DMS114 treated with DMSO at 0.1 percent for 48 hours (cell line): ENCODE measurements at regions not wholly inside any gene's neighbourhood (a gene's known extent, or its start where the extent isn't known, plus 50 kb on each side); places are given as distances from the start of the nearest gene placed in this dataset.

Experiments
- DNase-seq: peaks from one replicate; lab custom pipeline; 2025; ENCODE audit not compliant: unreplicated experiment; lab: John Stamatoyannopoulos, UW

DNA sequence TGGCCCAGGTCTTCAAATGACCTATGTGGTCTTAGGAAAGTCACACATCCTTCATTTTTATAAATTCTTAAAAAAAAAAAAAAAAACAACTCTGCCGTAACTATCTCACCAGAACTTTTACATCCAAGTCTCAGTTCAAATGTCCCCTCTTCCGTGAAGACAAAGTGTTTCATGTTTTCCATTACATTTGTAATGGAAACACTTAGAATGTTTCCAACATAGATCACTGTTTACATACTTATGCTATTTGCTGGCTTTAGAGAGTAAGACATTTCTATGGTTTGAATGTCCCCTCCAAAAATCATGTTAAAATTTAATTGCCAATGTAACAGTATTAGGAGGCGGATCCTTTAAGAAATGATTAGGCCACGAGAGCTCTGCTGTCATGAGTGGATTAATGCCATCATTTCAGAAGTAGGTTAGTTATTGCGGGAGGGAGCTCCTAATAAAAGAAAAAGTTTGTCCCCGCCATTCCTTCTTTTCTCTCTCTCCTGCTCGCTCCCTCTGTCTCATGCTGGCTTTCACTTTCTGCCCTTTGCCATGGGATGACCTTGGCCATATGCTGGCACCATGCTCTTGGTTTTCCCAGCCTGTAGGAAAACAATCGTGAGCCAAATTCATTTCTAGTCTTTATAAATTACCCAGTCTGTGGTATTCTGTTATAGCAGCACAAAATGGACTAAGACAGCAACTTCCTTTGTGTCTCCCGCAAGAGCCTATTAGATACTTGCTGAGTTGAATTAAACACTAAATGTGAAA, 887.8 kb upstream of the SOX9 start:
- no peak for DNase-seq

DNA sequence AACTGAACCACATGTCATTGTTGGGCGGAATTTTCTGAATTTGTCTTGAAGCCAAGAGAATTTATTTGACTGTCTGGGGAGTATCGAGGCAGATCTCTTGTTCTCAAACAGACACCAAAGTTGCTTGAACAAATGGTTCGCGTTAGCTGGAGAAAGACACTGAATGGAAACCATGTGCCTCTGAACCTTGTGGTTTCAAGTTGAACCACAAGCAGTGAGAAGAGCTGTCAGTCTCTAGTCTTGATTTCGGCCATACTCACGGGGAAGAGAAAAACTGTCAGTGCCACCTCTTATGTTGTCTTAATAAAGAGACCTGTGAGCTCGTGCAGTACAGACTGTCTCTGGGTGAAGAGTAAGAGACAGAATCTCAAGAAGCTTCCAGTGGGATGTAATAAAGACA, 886.5 kb upstream of the SOX9 start:
- no peak for DNase-seq

DNA sequence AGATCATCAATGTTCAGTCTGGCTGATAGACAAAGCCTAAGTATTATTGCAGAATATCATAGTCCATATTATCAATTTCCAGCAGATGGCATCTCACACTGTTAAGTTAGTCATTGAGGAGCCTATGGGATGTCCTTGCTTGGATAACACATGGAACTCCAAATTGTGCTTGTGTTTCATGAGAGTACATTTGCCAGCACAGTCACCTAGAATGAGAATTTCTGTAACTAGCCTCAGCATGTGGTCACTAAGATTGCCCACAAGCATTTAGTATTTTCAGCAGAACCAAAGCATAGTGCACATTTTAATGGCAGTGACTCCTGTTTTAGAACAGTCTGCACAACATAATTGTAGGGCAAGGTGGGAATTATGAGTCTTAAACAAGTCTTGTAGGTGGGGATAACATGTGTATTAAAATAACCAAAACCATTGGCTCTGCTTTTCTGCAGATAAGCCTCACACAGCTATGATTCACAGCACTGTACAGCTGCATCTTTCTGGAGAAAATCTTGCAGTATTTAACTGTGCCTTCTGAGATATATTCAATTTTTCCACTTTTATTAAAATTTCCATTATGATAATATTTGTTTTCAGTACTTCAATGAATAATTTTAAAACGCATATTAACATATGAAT, 882.8 kb upstream of the SOX9 start:
- DNase-seq, result no peak

DNA sequence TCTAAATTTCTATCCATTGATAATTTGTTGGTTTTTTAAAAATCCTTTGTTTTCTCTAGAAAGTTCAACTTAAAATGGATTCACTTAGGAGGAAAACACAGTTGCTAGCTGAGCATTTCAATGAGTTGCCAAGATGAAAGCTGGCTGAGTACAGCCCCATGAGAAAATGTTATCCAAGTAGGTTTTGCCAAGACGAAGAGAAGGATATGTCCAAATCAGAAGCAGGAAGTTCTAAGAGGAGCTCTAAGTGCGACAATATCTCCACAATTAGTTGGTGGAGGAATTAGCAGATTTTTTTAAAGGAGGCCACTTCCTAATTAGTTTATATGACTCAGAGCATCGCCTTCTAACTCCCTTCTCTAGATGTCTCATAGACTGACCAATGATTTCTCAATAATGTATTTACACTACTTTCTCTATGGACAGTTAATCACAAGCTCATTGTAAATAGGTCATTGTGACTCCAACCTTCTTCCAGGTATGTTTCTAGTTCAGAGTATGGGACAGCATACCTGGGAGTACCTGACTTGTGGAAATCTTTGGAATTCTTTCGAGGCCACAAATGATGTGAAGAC, 873.3 kb upstream of the SOX9 start:
- no peak for DNase-seq

DNA sequence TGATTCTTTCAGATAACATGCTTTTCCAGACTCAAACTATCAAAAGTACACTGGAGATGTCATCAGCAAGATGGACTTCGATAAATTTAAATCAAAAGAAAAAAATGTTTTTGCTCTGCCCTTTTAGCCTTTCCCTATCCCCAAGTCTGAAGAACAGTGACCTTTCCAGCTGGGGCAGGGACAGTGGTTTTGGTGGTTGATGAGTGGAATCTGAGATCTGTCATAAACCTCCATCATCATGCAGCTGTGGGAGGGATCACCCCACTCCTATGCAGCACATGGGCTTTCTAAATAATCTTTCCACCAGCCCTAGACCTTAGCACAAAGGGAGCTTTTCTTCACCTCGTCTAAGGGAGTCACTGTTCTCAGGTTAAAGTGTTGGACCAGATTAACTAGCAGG, 869.5 kb upstream of the SOX9 start:
- no peak for DNase-seq

DNA sequence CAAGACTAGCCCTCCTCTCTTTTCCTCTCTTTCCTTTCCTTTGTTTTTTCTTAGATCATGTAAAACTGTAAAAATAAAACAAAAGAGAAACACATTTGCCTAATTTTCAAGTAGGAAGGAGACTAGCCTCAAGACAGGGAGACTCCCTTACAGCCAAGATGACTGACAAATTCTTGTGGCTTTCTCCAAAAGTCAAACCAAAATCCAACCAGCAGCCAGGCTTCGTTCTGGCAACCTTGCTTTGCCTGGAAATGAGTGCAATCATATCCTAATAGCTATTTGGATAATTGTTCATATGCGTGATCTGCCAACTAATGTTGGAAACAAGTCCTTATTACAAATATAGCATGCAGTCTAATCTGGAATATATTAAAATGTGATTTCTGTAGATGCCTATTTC, 868.9 kb upstream of the SOX9 start:
- no peak for DNase-seq

DNA sequence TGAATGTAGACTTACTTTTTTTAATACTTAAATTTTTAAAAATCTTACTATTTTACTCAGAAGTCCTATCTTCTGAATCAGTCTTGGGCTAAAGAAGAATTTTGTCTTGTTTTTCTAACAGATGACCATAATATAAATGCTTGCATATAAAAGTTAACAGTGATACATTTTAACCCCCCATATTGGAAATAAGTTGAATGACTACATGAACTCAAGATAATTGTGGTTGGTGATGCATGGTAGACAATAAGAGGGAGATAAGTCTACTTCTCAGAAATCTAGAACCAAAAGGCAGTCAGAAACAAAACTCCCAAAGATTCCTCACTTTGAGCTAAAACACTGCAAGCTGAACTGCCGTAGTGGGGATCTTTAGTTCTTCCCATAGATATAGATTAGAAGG, 868.4 kb upstream of the SOX9 start:
- no peak for DNase-seq

DNA sequence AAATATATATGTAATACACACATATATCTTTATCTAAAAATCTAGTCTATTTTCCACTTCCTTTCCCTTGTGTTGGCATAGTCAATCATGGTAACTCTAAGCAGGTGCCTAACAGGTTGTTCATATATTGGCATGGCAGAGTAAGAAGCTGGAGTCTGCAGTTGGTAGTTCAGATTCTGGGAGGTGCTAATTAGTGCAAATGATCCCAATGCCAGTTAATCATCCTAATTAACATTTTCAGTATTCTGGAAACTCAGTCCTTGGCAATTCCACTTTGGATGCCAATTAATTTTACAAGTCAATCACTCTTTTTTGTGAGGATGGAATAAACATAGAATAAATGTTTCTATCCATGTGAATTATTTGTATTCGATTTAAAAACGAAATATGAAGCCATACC, 863.7 kb upstream of the SOX9 start:
- DNase-seq, result no peak

DNA sequence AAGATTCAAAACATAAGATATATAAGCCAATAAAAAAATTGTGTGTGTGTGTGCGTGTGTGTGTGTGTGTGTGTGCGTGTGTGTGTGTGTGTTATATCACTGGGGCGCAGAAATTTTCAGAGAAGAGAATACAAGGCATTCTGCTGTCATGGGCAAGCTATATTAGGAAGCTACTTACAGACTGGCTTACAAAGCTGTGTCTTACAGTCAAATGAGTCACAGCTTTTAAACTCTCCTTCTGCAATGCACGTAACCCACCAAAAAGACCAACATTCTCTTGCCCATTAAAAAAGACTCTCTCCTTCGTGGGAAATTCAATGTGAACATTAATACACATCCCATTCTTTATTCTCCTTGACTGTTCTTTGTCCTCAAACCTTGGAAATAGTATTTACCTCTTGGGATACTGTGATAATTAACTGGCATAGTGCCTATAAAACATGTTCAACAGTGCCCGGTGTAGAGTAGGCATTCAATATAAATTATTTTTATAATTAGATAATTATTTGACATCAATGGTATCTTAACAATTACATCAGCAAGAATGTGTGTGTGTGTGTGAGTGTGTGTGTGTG, 860.4 kb upstream of the SOX9 start:
- DNase-seq, result no peak

DNA sequence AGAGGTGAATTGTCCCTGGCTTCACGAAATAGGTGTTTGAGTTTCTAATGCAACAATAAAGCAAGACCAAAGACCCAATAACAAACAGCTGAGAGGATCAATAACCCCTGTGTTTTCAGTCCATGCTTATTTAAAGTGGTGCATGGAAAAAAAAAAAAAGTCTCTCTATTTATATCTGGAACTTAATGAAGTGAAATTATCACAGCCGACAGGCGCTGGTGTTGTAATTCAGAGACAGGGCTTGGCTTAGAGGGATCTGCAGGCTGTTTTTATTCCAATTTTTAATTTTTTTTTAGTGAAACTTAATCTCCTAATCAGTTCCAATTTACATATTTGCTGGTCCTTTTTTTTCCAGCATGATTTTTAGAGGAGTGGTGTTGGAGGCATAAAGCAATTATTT, 858.2 kb upstream of the SOX9 start:
- DNase-seq, result no peak

DNA sequence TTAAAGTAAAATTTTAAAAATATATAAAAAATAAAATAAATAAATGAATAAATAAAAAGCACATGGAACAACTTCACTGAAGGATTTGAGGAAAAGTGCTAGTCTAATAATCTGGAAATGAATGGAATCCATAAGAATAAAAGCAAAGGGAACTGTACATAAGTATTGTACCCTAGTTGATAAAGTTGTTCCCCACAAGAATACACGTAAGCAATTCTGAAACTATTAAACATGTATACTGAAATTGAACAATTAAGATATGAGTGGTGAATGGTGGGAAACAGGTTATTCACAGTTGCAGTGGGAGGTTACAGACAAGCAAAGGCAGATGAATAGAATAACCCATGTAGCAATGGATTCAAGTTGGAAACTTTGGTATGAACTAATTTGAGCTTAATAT, 853.2 kb upstream of the SOX9 start:
- no peak for DNase-seq

DNA sequence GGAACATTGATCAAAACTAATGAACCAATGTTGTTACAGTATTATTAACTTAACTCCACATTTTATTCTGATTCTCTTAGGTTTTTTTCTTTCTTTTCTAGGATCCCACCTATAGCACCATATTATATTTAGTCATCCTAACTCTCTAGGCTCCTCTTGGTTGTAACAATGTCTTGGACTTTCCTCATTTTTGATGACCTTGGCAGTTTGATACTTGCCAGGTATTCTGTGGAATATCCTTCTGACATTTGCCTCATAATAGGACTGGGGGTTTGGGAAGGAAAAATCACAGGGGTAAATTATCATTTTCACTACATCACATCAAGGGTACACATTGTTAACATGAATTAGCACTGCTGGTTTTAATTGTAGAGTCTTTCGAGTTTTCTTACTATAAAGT, 851.6 kb upstream of the SOX9 start:
- no peak for DNase-seq

DNA sequence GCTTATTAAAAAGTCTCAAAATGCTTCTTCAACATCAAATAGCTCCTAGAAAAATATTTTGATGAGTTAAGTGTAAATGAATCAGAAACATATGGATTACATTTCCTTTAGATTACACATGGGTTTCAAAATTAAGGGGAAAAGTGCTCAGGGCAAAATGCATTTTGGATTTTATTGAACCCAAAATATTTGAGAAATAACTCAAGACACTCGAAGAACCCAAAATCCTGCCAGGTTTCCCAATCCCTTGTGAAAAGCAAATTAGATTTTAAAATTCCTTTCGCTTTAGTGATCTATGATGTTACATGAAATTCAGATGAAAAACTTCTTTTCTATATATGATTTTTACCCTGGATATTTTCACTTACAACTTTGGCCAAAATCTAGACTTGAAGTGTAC, 847.4 kb upstream of the SOX9 start:
- DNase-seq, result no peak

DNA sequence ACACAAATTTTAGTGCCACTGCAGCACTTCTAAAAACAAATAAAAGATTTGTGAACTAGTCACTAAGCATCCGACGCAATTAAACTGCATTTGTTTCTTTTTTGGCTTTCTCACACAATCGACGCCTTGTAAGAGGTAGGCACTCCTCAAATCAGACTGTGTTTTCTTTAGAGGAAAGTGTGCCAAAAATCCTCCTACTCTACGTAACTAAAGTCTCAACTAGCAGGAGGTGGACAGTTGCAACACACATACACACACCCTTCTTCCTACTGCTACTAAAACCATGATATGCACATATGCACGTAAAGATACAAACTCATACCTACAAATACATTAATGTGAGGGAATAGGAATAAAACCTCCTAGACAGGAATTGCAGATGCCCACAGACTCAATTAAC, 844.7 kb upstream of the SOX9 start:
- no peak for DNase-seq

DNA sequence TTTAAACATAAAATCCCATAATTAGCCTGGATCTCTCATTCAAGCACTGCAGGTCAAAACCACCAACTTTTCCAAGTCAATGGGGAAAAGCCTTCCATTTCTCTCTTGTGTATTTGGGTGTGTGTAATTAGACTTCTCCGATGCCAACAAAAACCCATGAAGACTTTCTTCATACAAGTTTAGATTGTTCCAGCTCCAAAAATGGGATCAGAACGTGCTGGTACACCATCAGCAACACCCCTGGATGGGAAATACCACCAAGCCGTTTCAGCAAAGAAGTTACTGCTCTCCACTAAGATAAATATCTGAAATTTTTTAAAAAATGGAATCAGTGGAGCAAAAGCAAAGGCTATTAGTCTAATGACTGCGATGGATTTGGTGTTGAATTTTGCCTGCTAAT, 837.3 kb upstream of the SOX9 start:
- DNase-seq, result no peak

DNA sequence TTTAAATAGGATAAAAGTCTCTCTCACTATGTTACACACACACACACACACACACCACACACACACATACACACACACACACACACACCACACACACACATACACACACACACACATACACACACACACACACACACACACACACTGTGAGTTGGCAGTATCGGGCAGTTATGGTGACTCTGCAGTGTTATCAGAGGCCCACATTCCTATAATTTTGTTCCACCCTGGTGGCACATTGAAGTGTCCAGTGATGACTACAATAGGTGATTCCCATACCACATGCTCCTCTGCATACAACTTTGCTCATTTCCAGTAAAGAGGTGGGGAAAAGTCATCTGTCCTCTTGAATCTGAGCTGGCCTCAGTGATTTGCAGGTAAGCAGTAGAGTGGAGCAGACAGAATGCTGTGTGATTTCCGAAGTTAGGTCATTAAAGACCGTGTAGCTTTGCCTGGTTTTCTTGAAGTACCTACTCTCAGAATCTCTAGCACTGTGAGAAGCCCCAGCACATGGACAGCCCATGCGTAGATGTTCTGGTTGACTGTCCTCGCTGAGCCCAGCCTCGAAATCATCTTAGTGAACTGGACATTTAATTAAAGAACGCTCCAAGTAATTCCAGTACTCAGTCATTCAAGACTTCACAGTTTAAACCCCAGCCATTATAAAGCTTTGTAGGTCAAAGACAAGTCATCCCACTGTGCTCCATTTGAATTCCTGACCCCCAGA, 836.6 kb upstream of the SOX9 start:
- no peak for DNase-seq

DNA sequence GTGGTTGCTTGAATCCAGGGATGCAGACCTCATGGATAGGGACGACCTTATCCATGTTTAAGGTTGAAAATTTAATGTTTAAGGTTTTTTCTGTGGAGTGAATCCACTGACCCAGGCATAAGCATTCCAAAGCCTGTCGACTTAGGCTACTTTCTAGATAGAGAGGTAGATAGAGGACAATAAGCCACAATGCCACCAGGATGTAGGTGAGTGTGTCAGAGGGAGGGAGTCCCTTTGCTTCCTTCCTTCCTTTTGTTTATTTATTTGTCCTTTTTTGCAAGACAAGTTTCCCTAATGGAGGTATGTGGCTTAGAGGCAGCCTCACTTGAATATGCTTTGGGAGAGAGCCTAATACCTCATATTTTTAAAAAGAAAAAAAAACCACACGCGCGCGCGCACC, 834.2 kb upstream of the SOX9 start:
- no peak for DNase-seq

DNA sequence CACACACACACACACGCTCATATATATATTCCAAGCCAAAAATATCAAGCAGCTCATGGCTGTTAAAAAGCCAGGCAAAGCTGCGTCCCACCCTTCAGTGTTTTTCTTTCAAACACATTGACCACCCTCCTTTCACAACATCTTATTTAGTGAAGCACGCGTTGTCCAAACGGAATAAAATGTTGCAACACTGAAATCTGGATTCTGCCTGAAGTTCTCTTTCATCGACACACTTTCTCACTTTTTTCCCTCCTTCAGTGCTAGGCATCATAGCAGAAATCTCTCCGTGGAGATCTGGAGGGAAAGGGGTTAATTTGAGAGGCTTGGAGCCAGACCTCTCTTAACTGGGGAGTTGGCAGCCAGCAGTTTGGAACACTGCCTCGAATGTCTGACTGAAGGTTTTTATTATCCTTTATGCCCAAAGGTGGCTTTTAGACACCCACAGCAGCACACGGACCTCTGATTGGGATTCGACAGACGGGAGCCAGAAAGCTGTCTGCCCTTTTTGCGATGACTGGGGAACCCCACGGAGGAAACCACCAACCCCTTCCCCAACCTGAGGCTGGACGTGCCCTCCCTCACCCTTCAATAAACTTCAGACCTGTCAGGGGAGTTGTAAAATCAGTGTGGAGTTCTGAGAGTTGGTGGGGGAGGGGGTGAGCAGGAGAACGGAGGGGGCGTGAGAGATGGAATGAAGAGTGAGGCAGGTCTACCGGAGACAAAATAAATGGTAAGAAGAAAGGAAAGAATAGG, 833.6 kb upstream of the SOX9 start:
- DNase-seq, result no peak

DNA sequence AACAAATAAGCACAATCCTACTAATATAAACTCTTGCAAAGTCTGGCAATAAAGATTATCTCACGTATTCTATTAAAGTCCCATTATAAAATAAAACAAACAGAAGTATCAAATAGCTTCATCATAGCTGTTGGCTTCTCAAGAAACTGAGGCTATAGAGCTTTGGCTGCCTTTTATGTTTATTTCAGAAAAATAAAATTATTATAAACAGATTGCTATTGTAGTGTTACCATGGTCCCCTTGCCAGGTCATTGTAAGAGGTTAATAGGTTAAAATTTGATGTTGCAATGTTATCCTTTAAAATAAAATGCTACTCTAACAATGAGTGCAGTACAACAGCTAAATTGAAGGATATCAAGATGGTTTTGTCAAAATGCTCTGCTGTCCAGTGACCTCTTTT, 828.8 kb upstream of the SOX9 start:
- no peak for DNase-seq

DNA sequence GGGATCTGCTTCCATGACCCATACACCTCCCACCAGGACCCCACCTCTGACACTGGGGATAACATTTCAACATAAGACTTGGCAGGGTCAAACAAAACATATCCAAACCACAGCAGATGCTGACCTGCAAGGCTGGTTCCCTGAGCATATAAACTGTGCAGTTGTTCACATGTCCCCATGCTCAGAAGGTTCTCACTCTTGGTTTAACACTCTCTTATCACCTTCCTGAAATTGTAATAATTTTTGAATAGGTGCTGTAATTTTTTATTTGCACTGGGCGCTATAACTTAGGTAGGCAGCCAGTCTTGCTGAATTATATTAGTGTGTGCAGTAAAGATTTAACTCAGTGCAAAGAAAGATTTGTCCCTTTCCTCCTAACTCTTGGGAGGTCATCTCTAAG, 824.8 kb upstream of the SOX9 start:
- no peak for DNase-seq

DNA sequence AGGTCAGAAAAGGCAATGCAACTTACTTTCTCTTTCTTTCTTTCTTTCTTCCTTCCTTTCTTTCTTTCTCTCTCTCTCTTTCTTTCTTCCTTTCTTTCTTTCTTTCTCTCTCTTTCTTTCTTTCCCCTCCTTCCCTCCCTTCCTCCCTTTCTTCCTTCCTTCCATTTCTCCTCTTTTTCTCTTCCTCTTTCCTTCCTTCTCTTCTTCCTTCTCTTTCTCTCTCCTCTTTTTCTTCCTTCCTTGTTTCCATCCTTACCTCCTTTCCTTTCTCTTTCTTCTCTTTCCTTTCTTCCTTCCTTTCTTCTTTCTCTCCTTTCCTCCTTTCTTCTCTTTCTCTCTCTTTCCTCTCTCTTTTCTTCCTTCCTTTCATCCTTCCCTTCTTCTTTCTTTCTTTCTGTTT, 819.8 kb upstream of the SOX9 start:
- no peak for DNase-seq
